ENCODE measurements at regions not wholly inside any gene's neighbourhood (a gene's known extent, or its start where the extent isn't known, plus 50 kb on each side); places are given as distances from the start of the nearest gene placed in this dataset.

- TF ChIP-seq ZNF600 (tag by site-specific recombination; IDR thresholded peaks at IDR 0.05) (no peak), ZNF555 (tag by site-specific recombination; conservative IDR thresholded peaks at IDR 0.05) (no peak), ZNF302 (tag by site-specific recombination; IDR thresholded peaks at IDR 0.05; ENCODE audit: low read depth) (no peak), ZFP3 (tag by site-specific recombination; IDR thresholded peaks at IDR 0.05; ENCODE audit: low read depth) (no peak), ZFP69B (tag by site-specific recombination; IDR thresholded peaks at IDR 0.05) (no peak), ZNF544 (tag by site-specific recombination; IDR thresholded peaks at IDR 0.05) (no peak)
Observed at GRCh38 chr3:95565502-95565901, 1248.9 kb upstream of the EPHA6 start (continued).

DNA sequence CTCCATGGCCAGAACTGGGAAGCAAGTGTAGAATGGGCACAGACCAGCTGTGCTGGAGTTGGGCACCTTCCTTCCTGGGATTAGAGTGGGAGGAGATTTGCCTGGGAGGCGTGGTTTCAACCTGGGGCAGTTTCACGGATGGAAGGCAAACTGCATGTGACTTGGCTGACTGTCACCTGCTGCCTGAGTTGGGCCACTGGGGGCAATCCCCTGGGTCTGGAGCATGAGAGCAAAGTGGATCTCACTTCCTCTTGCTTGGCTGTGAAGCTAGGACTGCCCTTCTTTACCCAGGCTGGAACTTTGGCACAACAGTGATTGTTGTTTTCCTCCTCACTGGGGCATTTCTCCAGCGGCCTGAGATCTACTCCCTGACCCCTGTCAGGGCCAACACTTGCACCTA, 1247.0 kb upstream of the EPHA6 start:
- no peak overlapping the region for H3K4me3 ChIP-seq (ENCODE audit: low read depth, low read length)
- no peaks in the 10 kb centered on the region for H3K9me3 ChIP-seq (ENCODE audit: control insufficient read depth, insufficient read depth, low read depth, low read length)
- TF ChIP-seq GLIS1 (tag by site-specific recombination; IDR thresholded peaks at IDR 0.05), result no peak
- no peak for TF ChIP-seq ZNF548 (tag by site-specific recombination; IDR thresholded peaks at IDR 0.05)
- no peak for TF ChIP-seq KLF10 (tag by site-specific recombination; IDR thresholded peaks at IDR 0.05)
- TF ChIP-seq ZNF280D (tag by site-specific recombination; IDR thresholded peaks at IDR 0.05), result no peak
- no peak for TF ChIP-seq ZNF658 (tag by site-specific recombination; IDR thresholded peaks at IDR 0.05)
- no peak for TF ChIP-seq ZNF843 (tag by site-specific recombination; IDR thresholded peaks at IDR 0.05)
- TF ChIP-seq ZNF140 (tag by site-specific recombination; IDR thresholded peaks at IDR 0.05), result no peak
- TF ChIP-seq ZNF747 (tag by site-specific recombination; IDR thresholded peaks at IDR 0.05), result no peak
- TF ChIP-seq BCL6B (tag by site-specific recombination; IDR thresholded peaks at IDR 0.05), result no peak
- TF ChIP-seq, protein P1, sequence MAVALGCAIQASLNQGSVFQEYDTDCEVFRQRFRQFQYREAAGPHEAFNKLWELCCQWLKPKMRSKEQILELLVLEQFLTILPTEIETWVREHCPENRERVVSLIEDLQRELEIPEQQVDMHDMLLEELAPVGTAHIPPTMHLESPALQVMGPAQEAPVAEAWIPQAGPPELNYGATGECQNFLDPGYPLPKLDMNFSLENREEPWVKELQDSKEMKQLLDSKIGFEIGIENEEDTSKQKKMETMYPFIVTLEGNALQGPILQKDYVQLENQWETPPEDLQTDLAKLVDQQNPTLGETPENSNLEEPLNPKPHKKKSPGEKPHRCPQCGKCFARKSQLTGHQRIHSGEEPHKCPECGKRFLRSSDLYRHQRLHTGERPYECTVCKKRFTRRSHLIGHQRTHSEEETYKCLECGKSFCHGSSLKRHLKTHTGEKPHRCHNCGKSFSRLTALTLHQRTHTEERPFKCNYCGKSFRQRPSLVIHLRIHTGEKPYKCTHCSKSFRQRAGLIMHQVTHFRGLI (tag by site-specific recombination; IDR thresholded peaks at IDR 0.05), result no peak
- ChIA-PET POLR2A (no interaction called here), CTCF (interaction anchor here (0.5 kb wide), 1 partner anchor 8 kb away, joined by 4 read pairs; no protein-coding TSS in a partner anchor)
- H3K36me3 ChIP-seq (ENCODE audit: control insufficient read depth in 2 of 2, insufficient read depth in 1 of 2, low read length in 2 of 2), result no peaks in the 10 kb centered on the region
- no peak overlapping the region for H3K27ac ChIP-seq (ENCODE audit: extremely low read depth, low read depth, low read length)
- no peaks in the 10 kb centered on the region for H3K4me1 ChIP-seq (ENCODE audit: control insufficient read depth, insufficient read depth, low read length)

GRCh38 chr3:95586754-95587153, 1227.6 kb upstream of the EPHA6 start:
- ChIA-PET POLR2A (no interaction called here), CTCF (no interaction called here)
- no peaks in the 10 kb centered on the region for H3K36me3 ChIP-seq (ENCODE audit: control insufficient read depth in 2 of 2, insufficient read depth in 1 of 2, low read length in 2 of 2)
- H3K4me3 ChIP-seq (ENCODE audit: low read depth, low read length), result no peak overlapping the region
- H3K9me3 ChIP-seq (ENCODE audit: control insufficient read depth, insufficient read depth, low read depth, low read length), result no peaks in the 10 kb centered on the region
- TF ChIP-seq, protein P2, sequence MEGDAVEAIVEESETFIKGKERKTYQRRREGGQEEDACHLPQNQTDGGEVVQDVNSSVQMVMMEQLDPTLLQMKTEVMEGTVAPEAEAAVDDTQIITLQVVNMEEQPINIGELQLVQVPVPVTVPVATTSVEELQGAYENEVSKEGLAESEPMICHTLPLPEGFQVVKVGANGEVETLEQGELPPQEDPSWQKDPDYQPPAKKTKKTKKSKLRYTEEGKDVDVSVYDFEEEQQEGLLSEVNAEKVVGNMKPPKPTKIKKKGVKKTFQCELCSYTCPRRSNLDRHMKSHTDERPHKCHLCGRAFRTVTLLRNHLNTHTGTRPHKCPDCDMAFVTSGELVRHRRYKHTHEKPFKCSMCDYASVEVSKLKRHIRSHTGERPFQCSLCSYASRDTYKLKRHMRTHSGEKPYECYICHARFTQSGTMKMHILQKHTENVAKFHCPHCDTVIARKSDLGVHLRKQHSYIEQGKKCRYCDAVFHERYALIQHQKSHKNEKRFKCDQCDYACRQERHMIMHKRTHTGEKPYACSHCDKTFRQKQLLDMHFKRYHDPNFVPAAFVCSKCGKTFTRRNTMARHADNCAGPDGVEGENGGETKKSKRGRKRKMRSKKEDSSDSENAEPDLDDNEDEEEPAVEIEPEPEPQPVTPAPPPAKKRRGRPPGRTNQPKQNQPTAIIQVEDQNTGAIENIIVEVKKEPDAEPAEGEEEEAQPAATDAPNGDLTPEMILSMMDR (tag by site-specific recombination; IDR thresholded peaks at IDR 0.05), result no peak
- TF ChIP-seq, protein P3, sequence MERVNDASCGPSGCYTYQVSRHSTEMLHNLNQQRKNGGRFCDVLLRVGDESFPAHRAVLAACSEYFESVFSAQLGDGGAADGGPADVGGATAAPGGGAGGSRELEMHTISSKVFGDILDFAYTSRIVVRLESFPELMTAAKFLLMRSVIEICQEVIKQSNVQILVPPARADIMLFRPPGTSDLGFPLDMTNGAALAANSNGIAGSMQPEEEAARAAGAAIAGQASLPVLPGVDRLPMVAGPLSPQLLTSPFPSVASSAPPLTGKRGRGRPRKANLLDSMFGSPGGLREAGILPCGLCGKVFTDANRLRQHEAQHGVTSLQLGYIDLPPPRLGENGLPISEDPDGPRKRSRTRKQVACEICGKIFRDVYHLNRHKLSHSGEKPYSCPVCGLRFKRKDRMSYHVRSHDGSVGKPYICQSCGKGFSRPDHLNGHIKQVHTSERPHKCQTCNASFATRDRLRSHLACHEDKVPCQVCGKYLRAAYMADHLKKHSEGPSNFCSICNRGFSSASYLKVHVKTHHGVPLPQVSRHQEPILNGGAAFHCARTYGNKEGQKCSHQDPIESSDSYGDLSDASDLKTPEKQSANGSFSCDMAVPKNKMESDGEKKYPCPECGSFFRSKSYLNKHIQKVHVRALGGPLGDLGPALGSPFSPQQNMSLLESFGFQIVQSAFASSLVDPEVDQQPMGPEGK (tag by site-specific recombination; IDR thresholded peaks at IDR 0.05), result no peak
- TF ChIP-seq SALL2 (tag by site-specific recombination; IDR thresholded peaks at IDR 0.05; ENCODE audit: borderline replicate concordance) (no peak), ZNF777 (tag by site-specific recombination; IDR thresholded peaks at IDR 0.05; ENCODE audit: borderline replicate concordance) (no peak), KLF1 (tag by site-specific recombination; IDR thresholded peaks at IDR 0.05) (no peak), ZBTB7A (tag by site-specific recombination; IDR thresholded peaks at IDR 0.05; ENCODE audit: low read depth) (no peak), ZNF560 (tag by site-specific recombination; IDR thresholded peaks at IDR 0.05; ENCODE audit: borderline replicate concordance) (no peak)
- TF ChIP-seq, protein P4, sequence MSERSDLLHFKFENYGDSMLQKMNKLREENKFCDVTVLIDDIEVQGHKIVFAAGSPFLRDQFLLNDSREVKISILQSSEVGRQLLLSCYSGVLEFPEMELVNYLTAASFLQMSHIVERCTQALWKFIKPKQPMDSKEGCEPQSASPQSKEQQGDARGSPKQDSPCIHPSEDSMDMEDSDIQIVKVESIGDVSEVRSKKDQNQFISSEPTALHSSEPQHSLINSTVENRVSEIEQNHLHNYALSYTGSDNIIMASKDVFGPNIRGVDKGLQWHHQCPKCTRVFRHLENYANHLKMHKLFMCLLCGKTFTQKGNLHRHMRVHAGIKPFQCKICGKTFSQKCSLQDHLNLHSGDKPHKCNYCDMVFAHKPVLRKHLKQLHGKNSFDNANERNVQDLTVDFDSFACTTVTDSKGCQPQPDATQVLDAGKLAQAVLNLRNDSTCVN (tag by site-specific recombination; optimal IDR thresholded peaks at IDR 0.05), result no peak
- H3K27ac ChIP-seq (ENCODE audit: extremely low read depth, low read depth, low read length), result no peak overlapping the region
- H3K4me1 ChIP-seq (ENCODE audit: control insufficient read depth, insufficient read depth, low read length), result no peaks in the 10 kb centered on the region

Data from HEK293 (cell line).